CD14-positive monocyte (primary cell): ENCODE measurements at regions not wholly inside any gene's neighbourhood (a gene's known extent, or its start where the extent isn't known, plus 50 kb on each side); places are given as distances from the start of the nearest gene placed in this dataset.

Source experiments
- DNase-seq, 3 donors: peaks; one replicate each; pipeline ENCODE4 v3.0.0-alpha.2; 2011 to 2022
- H2AFZ ChIP-seq: 2 replicates; pipeline ENCODE4 v1.6.0; 2012; ENCODE audit warnings: mild to moderate bottlenecking, low read depth, low read length, inconsistent platforms; ENCODE audit not compliant: insufficient read depth, poor library complexity, severe bottlenecking
- H3K27ac ChIP-seq, 2 donors: 1 replicate in 1 of 2; 2 replicates in 1 of 2; pipeline ENCODE4 v1.5.1; 2012 to 2013; ENCODE audit warnings: low read length in 2 of 2, control low read depth in 1 of 2, inconsistent platforms in 1 of 2, low read depth in 1 of 2, mild to moderate bottlenecking in 1 of 2
- H3K27me3 ChIP-seq, 2 donors: one replicate each; pipeline versions ENCODE4 v1.6.0 to v1.6.1; 2011 to 2013; ENCODE audit warnings: low read length in 2 of 2; ENCODE audit not compliant: control insufficient read depth in 2 of 2, insufficient read depth in 2 of 2
- H3K36me3 ChIP-seq, 2 donors: replicated peaks in 1 of 2; 1 replicate in 1 of 2; 2 replicates in 1 of 2; pipeline versions ENCODE4 v1.5.1 to v1.6.1; 2012 to 2013; ENCODE audit warnings: low read length in 2 of 2, control low read depth in 1 of 2, inconsistent platforms in 1 of 2, mild to moderate bottlenecking in 1 of 2; ENCODE audit not compliant: insufficient read depth in 2 of 2, control insufficient read depth in 1 of 2
- H3K4me1 ChIP-seq, 2 donors: 1 replicate in 1 of 2; 2 replicates in 1 of 2; pipeline versions ENCODE4 v1.5.1 to v1.6.1; 2012 to 2013; ENCODE audit warnings: low read length in 2 of 2, control low read depth in 1 of 2, inconsistent platforms in 1 of 2, mild to moderate bottlenecking in 1 of 2, moderate library complexity in 1 of 2; ENCODE audit not compliant: insufficient read depth in 2 of 2, control insufficient read depth in 1 of 2
- H3K4me2 ChIP-seq: replicated peaks from 2 replicates; pipeline ENCODE3; 2012; ENCODE audit warnings: low read length, moderate library complexity, mild to moderate bottlenecking; ENCODE audit not compliant: poor library complexity, severe bottlenecking; ENCODE audit errors: extremely low read depth
- H3K4me3 ChIP-seq, 3 experiments: fragments of 200-600 bp in 1 of 3; sonication (generic) in 1 of 3; replicated peaks in 1 of 3; 1 replicate in 2 of 3; 2 replicates in 1 of 3; pipeline ENCODE4 v1.5.1; 2011 to 2013; ENCODE audit warnings: low read length in 3 of 3, mild to moderate bottlenecking in 3 of 3, control low read depth in 2 of 3, low read depth in 2 of 3, inconsistent platforms in 1 of 3, moderate library complexity in 1 of 3
- H3K79me2 ChIP-seq: 2 replicates; pipeline ENCODE4 v1.6.0; 2012; ENCODE audit warnings: mild to moderate bottlenecking, control low read depth, inconsistent platforms, low read length, moderate library complexity; ENCODE audit not compliant: insufficient read depth
- H3K9ac ChIP-seq: 2 replicates; pipeline ENCODE4 v1.6.0; 2017; ENCODE audit warnings: low read length, mild to moderate bottlenecking; ENCODE audit not compliant: insufficient read depth, poor library complexity, severe bottlenecking
- H3K9me3 ChIP-seq, 2 donors: replicated peaks in 1 of 2; 1 replicate in 1 of 2; 2 replicates in 1 of 2; pipeline versions ENCODE4 v1.5.1 to v1.6.1; 2012 to 2013; ENCODE audit warnings: low read length in 2 of 2, control low read depth in 1 of 2; ENCODE audit not compliant: control insufficient read depth in 1 of 2, insufficient read depth in 1 of 2
- H4K20me1 ChIP-seq: 2 replicates; pipeline ENCODE4 v1.6.0; 2012; ENCODE audit warnings: mild to moderate bottlenecking, low read length, control low read depth, moderate library complexity; ENCODE audit not compliant: insufficient read depth
- H3K27ac Mint-ChIP-seq, 7 donors: one replicate each; pipeline ENCODE4 v1.8.0; 2020; ENCODE audit warnings: mild to moderate bottlenecking in 7 of 7, mixed read lengths in 7 of 7, moderate library complexity in 6 of 7, inconsistent platforms in 2 of 7
- H3K27me3 Mint-ChIP-seq, 3 donors: one replicate each; pipeline ENCODE4 v1.8.0; 2021 to 2022; ENCODE audit warnings: low read depth in 3 of 3, mild to moderate bottlenecking in 3 of 3, mixed read lengths in 3 of 3, moderate library complexity in 3 of 3, inconsistent platforms in 1 of 3
- H3K36me3 Mint-ChIP-seq, 2 donors: one replicate each; pipeline ENCODE4 v1.8.0; 2020; ENCODE audit warnings: mixed read lengths in 2 of 2, inconsistent platforms in 1 of 2, mild to moderate bottlenecking in 1 of 2
- H3K4me1 Mint-ChIP-seq: one replicate; pipeline ENCODE4 v1.8.0; 2020; ENCODE audit warnings: mild to moderate bottlenecking, mixed read lengths
- H3K4me3 Mint-ChIP-seq, 2 donors: one replicate each; pipeline ENCODE4 v1.8.0; 2020; ENCODE audit warnings: mild to moderate bottlenecking in 2 of 2, mixed read lengths in 2 of 2, moderate library complexity in 1 of 2
- H3K9me3 Mint-ChIP-seq, 7 donors: one replicate each; pipeline ENCODE4 v1.8.0; 2020 to 2022; ENCODE audit warnings: mixed read lengths in 7 of 7, mild to moderate bottlenecking in 6 of 7, moderate library complexity in 6 of 7, inconsistent platforms in 2 of 7
- WGBS: methylation state at CpG from one replicate; pipeline ENCODE4 v1.1.5; 2013; ENCODE audit warnings: missing lambda C conversion rate; ENCODE audit not compliant: insufficient coverage; 5-methylcytosine and 5-hydroxymethylcytosine counted together
- intact Hi-C, 2 donors: fragments of 100-400 bp; cut with micrococcal nuclease; formaldehyde crosslinking; loops; one replicate each; pipeline versions ENCODE4 v1.15.0 to v1.15.1; 2023
- TF ChIP-seq, protein P1 (sequence below): fragments of 200-600 bp; IDR thresholded peaks from one replicate; pipeline ENCODE4 v1.8.0; 2022; ENCODE audit warnings: antibody characterized with exemption, mild to moderate bottlenecking

DNA sequence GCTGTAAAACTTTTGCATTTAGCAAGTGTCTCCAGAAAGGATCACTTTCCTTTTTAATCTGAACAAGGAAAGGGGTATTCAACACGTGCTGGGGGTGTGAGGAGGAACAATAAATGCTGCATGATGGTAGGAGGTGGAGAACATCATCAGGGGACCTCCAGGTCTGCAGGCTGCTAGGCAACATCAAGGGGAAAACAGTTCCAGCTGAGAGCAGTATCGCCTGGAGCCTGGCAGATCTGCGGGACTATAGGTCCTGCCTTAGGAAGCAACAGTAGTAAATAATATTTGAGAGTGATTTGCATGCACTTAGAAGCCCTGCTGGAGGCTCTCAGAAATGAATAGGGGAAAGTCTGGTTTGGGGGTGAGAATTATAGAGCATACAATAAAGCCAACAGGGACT, 175.6 kb downstream of the SUCLG1 start:
- Histone ChIP-seq H3K9ac (no peak overlapping the region), H3K4me3 (no peak overlapping the region), H3K4me1 (no peaks in the 10 kb centered on the region), H3K27ac (no peak overlapping the region), H3K4me2 (no peak overlapping the region), H3K36me3 (no peaks in the 10 kb centered on the region), H2AFZ (no peak overlapping the region), H3K79me2 (no peaks in the 10 kb centered on the region), H4K20me1 (no peaks in the 10 kb centered on the region), H3K27me3 (no peaks in the 10 kb centered on the region), H3K9me3 (no peaks in the 10 kb centered on the region)
- H3K36me3 Mint-ChIP-seq, result no peaks in the 10 kb centered on the region
- H3K27ac Mint-ChIP-seq, result no peak overlapping the region
- H3K4me3 Mint-ChIP-seq, result no peak overlapping the region
- DNase-seq, result no peak
- peaks cover 0 to 5% (median 2%) of the 10 kb centered on the region in 7 donors for H3K9me3 Mint-ChIP-seq
- intact Hi-C loops, result no loop called here
- 67% methylated on average over 3 of the region's 3 CpGs for WGBS
- peaks cover 0 to 3% (median 1%) of the 10 kb centered on the region in 3 donors for H3K27me3 Mint-ChIP-seq
- H3K4me1 Mint-ChIP-seq, result no peaks in the 10 kb centered on the region
- TF ChIP-seq, protein P1, sequence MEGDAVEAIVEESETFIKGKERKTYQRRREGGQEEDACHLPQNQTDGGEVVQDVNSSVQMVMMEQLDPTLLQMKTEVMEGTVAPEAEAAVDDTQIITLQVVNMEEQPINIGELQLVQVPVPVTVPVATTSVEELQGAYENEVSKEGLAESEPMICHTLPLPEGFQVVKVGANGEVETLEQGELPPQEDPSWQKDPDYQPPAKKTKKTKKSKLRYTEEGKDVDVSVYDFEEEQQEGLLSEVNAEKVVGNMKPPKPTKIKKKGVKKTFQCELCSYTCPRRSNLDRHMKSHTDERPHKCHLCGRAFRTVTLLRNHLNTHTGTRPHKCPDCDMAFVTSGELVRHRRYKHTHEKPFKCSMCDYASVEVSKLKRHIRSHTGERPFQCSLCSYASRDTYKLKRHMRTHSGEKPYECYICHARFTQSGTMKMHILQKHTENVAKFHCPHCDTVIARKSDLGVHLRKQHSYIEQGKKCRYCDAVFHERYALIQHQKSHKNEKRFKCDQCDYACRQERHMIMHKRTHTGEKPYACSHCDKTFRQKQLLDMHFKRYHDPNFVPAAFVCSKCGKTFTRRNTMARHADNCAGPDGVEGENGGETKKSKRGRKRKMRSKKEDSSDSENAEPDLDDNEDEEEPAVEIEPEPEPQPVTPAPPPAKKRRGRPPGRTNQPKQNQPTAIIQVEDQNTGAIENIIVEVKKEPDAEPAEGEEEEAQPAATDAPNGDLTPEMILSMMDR, result no peak

DNA sequence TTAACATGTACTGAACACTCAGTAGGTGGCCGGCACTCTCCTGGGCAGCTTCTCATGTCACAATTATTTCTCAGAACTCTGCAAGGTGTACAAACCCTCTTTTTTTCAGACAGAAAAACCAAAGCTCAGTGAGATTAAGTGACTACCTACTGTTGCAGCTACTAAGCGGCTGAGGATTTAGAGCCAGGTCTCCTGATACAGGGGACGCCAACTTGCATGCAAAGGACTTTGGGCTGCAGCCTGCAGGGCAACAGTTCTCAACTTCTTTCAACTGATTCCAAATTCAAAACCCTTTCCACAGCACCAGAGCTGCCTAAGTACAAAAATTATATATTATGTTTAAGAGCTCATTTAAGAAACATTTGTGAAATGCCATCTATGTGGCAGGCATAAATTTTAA, 177.6 kb downstream of the SUCLG1 start:
- Histone ChIP-seq H3K9ac (no peak overlapping the region), H3K4me2 (no peak overlapping the region), H3K9me3 (no peaks in the 10 kb centered on the region), H3K79me2 (no peaks in the 10 kb centered on the region), H2AFZ (no peak overlapping the region), H3K4me3 (no peak overlapping the region), H3K27ac (no peak overlapping the region), H3K27me3 (no peaks in the 10 kb centered on the region), H3K4me1 (no peaks in the 10 kb centered on the region), H4K20me1 (no peaks in the 10 kb centered on the region), H3K36me3 (no peaks in the 10 kb centered on the region)
- Mint-ChIP-seq H3K27me3 (peaks cover 0 to 4% (median 0%) of the 10 kb centered on the region in 3 donors), H3K9me3 (peaks cover 1 to 5% (median 3%) of the 10 kb centered on the region in 7 donors), H3K4me3 (no peak overlapping the region), H3K4me1 (no peaks in the 10 kb centered on the region), H3K27ac (no peak overlapping the region), H3K36me3 (no peaks in the 10 kb centered on the region)
- 85% methylated on average over 2 of the region's 3 CpGs for WGBS
- intact Hi-C loops, result no loop called here
- no peak for DNase-seq
- TF ChIP-seq, protein P1, result no peak
